GM18520 (cell line): ENCODE measurements at regions not wholly inside any gene's neighbourhood (a gene's known extent, or its start where the extent isn't known, plus 50 kb on each side); places are given as distances from the start of the nearest gene placed in this dataset.

ENCODE experiments used
- ATAC-seq: cut with Tn5 transposase; IDR thresholded peaks from one replicate; pipeline ENCODE4 v1.9.1; 2021; ENCODE audit not compliant: unreplicated experiment

GRCh38 chr6:16857969-16858592, 96.8 kb upstream of the ATXN1 start:
- ATAC-seq: no peak

DNA sequence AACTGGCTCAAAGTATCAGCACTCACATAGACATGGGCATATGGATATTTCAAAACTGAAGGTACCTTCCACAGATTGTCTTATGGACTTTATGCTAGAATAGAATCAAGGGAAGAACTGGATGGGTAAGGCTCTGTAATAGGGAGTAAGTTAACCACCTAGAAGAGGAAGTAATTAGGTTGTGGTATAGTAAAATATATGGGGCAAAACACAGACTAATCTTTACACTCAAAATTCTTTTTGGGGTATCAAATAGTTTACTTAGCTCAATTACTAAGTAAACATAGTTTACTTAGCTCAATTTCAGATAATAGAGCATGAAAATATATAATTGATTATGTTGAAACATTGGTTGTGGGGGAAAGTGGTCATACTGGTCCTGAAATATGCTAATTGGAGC, 94.2 kb upstream of the ATXN1 start:
- no peak for ATAC-seq

DNA sequence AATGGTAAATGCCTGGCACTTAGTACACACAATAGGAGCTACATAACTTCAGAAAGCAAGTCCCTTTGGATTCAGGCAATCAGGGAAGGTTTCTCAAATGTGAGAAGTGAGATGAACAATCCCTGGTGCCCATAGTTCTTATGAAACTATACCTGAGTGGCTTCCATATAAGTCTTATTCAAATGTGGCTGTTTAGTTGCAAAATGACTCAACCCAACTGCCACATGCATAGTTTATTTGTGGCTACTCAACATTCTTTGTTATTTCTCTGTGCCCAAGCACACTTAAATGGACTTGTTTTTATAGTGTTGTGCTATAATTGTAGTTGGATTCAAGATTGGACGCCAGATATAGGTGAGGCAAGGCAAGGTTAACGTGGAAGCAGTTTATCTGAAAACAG, 93.7 kb upstream of the ATXN1 start:
- peak; percentile 60 for ATAC-seq

- ATAC-seq: no peak
Observed at GRCh38 chr6:16852671-16853070, 91.4 kb upstream of the ATXN1 start.

DNA sequence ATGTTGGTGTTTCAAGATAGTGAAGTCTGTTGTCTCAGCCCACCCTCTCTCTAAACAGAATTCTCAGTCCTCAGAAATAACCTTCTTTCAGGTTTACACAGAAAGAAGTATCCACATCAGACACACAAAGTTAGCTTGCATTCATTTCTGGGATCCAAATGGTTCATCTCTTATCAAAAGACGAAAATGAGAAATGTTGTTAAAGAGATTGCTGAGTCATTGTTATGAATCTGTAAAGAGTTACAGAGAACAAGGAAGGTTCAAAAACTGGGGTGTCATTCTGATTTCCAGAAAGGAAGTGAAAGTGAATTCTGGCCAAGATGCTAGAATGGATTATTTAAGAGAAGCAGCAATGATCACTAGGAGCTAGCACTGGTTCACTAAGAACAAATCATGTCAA, 90.5 kb upstream of the ATXN1 start:
- ATAC-seq: no peak

DNA sequence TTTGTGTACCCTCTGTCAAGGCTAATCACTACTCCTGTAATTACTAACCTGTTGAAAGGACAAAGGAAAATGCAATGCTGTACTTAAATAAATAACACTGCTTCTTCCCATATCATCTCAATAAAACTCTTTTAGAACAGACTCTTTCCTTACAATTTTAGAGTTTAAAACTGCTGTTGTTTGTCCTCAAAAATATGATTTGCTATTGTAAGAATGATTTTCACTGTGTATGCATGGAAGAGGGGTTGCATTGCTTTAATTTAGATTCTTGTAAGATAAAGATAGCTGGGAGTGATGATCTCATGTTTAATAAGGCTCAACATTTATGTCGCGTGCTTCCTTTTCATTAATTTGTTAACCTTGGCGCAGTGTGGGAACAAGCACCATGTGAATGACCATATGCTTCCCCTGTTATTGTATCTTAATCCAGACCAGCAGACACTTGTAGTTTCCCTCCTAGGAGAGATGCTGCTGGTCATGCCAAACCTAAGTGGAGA, 89.8 kb upstream of the ATXN1 start:
- ATAC-seq: no peak

- no peak for ATAC-seq
Observed at GRCh38 chr6:16850681-16851026, 89.4 kb upstream of the ATXN1 start.

DNA sequence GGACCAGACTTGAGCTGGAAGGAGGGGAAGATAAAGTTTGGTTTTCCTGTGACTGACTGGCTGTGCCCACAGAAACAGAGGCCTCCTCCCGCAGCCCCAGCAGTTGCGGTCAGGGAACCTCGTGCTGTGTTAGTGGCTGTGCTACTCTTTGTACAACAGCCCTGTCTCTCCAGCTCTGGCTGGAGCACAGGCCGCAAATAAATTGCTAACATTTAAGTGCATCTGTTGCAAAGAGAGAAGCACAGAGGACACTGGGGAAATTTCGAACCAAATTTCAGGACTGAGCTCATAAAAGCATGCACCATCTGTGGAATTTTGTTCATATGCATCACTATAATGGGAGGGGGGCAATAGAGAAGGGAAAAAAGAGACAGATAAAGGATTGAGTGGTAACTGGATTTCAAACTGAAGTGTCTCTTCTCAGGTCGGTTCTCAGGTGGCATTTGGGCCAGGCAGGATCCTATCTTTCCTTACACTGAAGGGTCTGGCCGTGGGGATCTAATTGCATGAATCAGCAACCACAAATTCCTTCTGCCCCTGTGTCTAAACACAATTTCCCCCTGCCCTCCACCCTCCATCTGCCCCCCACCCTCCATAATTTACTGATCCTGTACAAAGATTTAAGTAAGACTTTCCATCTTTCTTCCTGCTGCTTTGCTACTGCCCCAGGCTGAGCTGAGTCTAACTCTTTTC, 88.9 kb upstream of the ATXN1 start:
- ATAC-seq: no peak

DNA sequence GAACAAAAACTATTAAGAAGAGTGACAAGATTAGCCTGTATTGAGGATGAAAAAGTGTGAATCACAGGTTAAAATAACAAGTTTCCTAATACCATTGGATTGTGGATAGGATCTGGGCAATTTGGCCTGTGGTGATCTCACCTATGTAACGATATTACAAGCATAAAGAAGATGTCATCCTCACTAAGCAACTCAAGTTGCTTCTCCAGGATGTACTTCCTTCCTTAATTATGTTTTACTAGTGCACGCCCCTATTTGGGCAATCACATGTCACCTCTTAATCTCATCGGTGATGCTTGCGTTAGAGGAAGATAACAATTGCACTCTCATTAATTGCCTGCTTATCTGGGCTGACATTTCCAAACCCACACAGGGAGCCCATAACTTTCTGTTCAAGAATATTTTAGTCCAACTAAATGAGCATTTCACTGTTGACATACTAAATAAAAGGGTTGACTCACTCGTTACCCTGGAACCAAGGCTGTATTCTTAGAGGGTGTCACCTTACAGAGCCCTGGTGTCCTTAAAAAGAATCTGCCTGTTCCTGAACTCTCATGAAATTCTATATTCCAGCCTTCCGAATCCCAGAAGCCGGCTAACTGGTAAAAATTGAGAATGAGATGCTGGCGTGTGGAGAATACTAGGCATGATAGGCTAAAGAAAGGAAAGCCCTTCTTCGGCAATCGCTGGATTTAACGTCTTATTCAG, 88.2 kb upstream of the ATXN1 start:
- no peak for ATAC-seq

- ATAC-seq: no peak
Observed at GRCh38 chr6:16846399-16846778, 85.1 kb upstream of the ATXN1 start.

DNA sequence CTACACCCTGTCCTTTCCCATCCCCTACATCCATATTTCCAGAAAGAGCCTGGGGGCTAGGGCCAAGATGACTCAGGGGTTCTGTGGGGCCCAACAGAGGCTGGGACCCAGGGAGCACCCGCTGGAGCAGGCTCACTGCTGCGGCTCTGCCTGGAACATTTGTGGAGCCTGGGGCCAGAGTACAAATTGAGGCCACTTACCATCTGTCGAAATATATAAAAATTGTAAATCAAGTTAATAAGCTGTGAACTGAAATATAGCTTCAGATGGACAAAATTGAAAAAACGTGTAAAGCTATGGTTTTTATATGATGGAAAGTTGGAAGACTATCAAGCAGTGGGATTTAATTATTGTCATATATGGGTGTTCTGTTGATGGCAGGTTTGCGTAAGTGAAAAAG, 82.9 kb upstream of the ATXN1 start:
- no peak for ATAC-seq

DNA sequence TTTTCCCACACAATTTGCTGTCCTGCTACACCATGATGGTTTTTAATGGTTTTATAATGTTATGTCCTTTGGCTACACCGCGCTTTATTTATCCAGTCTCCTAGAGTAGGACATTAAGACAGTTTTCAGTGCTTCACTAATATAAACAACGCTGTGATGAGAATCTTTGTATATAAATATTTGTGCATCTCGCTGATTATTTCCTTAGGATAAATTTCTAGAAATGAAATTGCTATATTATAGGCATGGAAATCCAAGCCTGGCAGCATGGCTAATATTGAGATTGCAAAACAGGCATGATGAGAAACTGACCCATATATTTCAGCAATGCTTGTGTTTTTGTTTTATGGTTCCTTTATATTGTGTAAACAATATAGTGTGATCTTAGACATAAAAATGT, 81.4 kb upstream of the ATXN1 start:
- ATAC-seq: no peak

DNA sequence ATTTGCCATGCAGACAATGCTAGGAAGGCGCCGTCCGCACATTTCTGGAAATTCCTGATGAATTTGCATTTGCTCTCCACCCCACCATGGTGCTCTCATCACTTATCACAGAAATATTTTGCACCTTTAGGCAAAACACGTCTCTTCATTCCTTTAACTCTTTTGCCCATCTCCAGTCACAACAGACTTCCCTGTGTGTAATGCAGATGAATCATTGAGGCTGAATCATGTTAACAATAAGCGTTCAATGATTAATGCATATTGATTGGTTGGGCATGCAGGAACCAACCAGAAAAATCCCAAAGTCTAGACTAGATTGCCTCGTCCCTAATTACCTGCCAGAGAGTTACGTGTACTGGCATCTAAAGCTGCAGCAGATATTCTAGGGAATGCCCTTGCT, 80.0 kb upstream of the ATXN1 start:
- no peak for ATAC-seq

DNA sequence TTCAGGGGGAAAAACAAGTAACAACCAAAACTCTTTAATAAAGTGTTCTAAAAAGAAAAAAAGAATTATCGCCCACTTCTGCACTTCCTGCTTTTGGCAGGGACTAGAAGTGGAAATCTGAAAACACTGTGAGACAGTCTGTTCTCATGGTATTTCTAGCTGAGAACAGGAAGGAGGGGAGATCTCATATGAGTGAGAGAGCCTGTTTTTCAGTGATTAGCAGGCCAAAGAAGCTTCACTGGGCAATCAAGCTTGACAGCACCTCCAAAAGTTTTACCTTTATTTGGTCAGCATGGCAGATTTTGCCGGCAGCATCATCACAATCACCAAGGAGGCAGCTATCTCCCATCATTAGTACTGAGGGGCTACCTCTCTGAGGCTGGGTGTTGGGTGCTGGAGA, 79.5 kb upstream of the ATXN1 start:
- ATAC-seq: no peak

- ATAC-seq: no peak
Observed at GRCh38 chr6:16840291-16840690, 79.0 kb upstream of the ATXN1 start.

GRCh38 chr6:16839631-16840179, 78.4 kb upstream of the ATXN1 start:
- ATAC-seq: no peak

DNA sequence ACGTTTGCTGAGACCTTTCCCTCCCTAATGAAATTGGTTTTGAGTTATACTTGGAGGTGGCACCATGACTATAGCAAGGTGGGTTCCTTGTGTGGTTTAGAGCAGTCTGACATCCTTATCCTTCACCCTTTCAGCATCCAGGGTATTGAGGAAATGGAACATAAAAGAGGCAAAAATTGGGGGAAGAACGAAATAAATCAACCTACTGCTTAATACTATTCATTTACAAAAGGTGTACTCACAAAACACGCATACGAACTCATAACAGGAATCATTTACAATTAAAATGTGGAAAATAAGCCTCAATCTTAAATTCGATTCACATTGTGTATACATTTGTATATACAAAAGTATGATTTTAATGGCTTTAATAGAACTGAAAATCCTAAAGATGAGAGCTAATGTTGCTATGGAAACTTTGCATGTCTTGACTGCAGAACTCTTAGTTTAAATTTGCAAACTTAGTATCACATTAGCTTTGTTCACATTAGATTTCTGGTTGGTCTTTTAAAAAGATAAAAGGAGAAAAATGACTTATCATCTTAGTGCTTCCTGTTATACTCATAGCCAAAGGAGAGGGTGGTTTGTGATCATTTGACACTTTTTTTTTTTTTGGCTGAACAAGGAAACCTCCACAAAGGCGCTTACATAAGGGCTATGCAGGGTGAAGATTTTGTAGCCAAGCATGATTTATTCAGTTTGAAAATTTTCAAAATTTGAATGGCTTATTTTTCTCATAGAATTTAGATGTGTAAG, 76.1 kb upstream of the ATXN1 start:
- no peak for ATAC-seq

- ATAC-seq: peak; percentile 64
Observed at GRCh38 chr6:16836144-16836981, 75.1 kb upstream of the ATXN1 start.

GRCh38 chr6:16834242-16834641, 73.0 kb upstream of the ATXN1 start:
- ATAC-seq: no peak

DNA sequence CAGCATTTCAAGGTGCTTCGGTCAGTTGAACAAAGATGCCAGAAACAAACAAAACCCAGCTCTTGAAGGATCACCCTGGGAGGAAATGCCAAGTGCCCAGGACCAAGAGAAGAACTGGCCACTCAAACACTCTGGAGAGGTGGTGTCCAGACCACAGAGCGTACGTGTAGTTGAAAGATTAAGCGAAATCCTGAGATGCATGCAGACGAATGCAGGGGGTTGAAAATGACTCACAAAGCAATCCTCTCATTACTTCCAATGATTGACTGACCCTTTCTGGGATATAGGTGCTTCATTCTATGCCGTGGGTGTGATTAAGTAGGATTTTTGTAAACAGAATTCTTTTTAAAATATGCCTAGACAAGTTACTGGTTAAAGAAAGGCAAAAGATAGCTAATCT, 71.5 kb upstream of the ATXN1 start:
- no peak for ATAC-seq
